ENCODE measurements at regions not wholly inside any gene's neighbourhood (a gene's known extent, or its start where the extent isn't known, plus 50 kb on each side); places are given as distances from the start of the nearest gene placed in this dataset.
"Not testable (repeated sequence)": the region's sequence is repeated elsewhere in the genome, so short reads cannot be mapped to it uniquely, and the experiment has no call there.

DNA sequence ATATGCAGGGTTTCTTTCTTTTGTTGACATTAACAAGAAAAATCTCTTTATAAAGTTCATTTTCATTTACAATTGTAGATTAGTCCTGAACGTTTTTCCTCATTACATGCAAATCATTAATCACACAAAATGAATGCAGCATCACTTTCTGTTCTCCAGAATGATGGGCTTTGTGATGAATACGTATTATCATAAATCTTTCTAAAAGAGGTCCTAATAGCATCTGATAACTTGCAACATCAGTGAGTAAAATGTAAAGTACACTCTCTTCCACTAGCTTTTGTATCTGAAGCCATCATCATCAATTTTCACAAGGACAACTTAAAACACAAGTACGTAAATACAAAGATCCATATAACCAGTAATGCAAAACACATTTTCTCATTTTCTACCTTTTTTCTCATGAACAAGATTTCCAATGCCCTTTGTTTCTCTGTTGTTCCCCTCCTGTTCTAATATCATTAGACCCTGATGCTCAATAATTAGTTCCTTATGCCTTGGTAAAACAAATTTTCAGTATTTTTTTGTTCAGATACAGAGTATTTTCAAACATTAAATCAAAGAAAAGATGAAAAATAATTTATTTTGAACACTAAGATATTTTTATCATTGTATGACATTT, 437.4 kb upstream of the MIR17HG start:
- DNase-seq, result no peak

DNA sequence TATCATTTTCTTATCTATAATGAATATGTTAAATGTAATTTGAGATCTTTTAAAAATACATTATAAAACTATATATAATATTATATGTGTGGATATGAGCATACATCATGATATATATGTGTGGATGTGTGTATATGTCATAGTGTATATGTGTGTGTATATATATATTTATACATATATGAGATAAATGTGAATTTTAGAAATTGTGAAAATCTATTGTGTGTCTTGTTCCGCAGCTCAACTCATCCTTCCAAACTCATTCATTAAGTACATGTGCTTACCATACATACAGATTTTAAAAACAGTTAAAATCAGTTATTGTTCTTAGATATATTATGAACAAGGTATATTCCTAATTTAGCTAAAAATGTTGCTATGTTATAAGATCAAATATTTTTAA, 435.2 kb upstream of the MIR17HG start:
- DNase-seq, result no peak

DNA sequence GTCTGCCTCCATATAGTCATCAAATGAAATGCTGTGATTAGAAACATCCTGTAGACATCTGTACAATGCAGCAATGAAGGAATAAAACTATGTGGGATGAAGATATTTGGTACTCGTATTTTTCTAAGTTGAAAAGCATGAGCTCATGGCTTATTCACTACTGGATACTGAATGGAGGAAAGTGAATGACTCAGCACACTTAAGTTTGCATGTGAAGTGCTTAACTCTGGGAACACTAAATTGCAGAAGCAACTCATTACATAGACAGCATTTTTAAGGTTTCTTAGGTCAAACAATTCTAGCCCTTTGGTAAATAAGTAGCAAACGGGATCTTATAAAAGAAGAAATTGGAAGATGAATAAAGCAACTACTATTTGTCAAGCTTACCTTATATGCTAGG, 429.0 kb upstream of the MIR17HG start:
- DNase-seq, result peak; percentile 69

DNA sequence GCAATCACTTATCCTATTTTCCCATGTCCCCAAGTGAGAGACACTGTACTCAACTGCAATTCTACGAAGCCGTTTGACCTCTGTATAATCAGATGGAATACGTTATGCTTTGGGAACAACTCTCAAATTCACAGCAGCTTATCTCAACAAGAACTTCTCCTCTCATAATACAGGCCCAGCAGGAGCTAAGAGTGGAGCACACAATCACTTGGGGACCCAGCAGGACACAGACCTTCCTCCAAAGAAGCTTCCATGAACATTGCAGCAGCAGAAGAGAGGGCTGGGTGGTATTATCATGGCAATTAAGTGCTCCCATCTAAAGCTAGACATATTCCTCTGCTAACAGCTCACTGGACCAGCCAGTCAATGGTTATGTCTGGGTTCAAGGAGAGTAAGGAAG, 428.3 kb upstream of the MIR17HG start:
- no peak for DNase-seq

DNA sequence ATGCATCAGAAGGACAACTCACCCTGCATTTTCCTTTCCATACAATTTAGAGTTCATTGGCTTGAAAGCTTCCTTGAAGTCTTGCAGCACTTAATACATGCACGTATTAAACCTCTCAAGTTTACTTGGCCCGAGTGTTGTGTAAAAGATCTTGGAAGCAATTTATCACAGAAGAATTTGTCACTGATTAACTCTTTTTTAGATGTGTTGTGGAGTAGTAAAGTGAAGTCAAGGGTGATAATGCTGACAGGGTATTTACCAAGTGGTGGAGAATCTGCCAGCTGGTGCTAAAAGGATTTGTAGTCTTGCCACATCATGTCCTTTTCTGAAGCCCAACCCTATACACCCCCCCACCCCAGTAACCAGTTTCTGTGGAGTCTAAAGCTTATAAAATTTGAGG, 421.0 kb upstream of the MIR17HG start:
- DNase-seq, result no peak

DNA sequence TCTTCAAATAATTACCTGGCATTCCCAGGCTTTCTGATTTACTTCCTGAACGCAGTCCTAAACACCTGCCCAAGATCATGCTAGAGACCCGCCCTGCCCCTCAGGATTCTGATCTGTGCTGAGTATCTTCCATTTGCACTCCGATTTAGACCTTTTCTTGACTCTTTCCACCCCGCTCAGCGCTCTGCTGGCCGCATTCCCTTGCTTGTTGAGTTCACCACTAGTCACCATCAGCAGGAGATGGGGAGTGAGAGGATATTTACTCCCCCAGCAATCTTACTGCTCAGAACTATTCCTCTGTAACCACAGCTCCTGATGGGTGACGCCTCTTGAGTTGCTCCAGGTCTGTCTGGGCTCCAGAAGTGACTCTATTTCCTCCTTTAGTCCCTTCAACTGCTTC, 419.4 kb upstream of the MIR17HG start:
- DNase-seq, result no peak

DNA sequence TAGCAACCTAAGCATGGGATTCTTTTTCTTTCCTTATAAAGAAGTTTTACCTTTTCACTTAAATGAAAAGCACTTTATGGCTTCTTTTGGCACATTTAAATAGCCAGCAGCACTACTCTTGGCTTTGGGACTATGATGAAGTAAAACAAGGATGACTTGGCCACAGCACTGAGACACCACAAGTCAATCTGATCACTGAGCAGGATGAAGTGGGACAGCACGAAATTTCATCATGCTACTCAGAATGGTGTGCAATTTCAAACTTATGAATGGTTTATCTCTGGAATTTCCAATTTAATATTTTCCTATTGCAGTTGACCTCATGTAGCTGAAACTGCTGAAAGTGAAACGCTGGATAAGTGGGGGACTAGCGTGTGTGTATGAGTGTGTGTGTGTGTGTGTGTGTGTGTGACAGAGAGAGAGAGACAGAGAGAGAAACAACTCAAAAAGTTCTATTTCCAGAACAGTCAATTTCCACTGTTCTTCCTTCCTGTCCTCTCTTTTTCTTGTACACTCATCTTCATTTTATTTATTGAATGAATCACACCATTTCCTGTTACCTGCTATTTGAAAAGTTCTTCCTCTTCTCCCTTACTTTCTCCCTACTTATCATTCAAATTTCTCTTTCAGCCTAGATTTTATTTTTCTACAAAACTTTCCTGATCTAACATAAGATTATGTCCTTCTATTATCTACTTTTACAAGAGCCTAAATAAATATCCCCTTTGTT, 414.2 kb upstream of the MIR17HG start:
- no peak for DNase-seq

DNA sequence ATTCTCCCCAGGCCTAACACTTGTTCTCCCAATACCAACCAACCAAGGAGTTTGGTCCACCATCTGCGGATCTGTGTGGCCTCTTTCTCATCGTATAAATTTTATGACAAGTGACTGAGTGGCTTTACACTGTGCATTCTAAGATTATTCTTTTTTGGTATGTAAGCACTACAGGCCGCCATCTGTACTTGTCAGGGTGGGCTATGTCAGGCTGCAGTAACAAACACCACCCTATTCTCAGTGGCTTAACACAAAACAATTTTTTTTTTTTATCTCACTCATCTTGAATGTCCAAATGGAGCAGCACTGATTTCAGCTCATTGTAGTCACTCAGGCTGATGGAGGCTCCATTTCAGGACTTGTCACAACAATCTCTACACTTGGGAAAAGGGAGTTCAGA, 412.7 kb upstream of the MIR17HG start:
- DNase-seq, result no peak

DNA sequence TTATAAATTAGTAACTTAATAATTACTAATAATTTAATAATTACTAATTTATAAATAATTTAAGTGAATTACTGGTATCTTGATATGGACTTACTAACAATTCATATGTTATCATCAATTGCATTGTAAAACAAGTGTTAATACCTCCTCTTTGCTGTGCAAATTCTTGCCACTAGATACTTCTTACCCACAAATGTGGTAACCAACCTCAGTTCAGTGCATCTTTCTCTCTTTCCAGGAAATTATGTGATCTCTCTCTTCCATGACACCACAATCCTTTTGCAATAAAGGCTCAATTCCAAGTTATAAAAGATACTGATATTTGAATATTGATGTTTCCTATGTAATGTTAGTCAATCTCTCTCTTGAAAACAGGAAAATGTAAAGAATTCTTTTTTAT, 408.6 kb upstream of the MIR17HG start:
- DNase-seq, result no peak

DNA sequence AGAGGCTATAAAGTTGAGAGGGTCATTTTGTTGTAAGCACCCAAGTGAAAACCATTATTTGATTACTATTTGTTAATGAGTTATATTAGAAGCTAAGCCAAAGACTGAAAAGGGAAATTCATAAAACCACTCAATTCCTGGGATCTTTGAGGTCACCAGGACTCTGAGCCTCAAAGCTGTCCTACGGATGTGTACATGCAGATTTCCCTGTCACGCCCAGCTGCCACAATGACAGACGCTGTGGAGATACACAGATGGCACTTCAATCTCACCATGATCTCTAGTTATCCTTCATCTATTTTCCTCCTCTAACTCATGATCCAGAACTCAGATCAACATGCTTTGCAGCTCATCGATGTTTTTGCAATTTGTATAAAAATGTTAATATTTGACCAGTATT, 403.5 kb upstream of the MIR17HG start:
- no peak for DNase-seq

DNA sequence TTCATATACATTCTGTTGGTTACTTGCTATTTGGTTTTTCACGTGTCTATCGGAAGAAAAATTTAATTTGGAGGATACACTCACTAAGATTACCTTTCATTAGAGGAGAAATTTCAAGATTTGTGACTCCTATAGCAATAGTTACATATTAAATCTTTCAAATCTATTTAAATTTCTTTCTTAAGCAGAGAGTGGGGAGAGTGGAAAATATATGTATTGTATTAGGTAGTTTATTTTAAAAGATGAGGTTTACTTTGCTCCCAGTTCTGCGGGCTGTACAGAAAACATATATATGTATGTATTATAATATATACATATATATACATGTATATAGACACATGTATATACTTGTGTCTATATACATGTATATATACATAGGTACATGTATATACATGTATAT, 402.3 kb upstream of the MIR17HG start:
- not testable (repeated sequence) for DNase-seq

DNA sequence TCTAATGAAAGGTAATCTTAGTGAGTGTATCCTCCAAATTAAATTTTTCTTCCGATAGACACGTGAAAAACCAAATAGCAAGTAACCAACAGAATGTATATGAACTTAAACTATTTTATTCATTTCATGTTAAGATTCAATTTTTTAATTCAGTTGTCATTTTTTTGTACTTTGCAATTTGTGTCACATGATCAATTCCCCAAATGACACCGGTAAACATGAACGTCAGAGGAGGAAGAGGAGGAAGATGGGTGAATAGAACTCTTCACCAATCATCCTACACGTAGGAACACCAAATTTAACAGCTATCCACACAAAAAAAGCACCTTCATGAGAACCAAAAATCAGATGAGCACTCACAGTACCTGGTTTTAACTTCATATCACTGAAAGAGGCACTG, 401.4 kb upstream of the MIR17HG start:
- DNase-seq, result not testable (repeated sequence)

DNA sequence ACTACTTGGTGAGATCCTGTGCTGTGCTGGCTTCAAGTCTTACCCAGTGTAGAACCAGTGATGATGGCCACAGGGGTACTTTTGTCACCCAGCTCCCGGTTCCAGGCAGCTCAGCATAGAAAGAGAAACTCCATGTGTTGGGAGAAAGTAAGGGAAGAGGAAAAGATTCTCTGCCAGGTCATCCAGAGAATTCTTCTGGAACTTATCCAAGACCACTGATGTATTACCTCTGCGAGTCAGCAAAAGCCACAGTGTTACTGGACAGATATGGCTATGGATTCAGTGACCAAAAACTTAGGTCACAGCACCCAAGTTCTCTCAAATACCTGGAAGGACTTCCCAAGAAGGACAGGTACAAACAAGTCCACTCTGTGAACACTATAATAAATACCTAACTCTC, 399.5 kb upstream of the MIR17HG start:
- no peak for DNase-seq

DNA sequence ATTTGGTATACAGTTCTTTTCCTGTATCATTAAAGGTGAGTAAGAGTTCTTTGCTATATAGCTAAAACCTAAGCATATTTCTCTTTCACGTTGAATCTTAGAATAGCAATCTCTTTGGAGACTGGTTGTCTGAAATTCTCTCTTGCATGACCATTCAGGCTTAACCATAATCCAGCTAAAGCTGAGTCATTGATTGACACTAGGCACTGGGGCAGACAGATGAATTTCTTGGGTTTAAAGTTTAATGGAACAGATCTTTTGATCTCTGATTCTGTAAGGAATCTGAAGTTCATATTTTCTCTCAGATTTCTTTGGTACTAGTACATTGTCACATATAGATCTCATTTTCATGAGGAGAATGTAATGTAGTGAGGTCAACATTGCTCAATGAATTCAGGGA, 397.3 kb upstream of the MIR17HG start:
- DNase-seq, result no peak

DNA sequence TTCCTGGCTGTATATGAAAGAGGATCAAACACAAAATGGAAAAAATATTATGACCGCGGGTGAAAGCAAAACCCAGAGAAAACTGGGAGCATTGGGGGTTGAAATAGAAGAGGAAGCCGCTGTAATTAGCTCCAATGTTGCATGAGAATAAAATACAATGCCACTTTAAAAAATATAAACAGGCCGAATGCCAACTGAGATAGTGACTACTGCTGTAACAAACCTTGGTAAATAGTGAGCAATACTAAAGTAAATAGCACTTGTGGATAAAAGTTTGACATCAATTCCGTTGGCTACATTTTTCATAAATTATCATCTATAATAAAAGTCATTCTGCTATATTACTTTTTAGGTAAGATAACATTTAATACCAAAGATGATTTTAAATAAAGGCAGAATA, 395.8 kb upstream of the MIR17HG start:
- DNase-seq, result no peak

DNA sequence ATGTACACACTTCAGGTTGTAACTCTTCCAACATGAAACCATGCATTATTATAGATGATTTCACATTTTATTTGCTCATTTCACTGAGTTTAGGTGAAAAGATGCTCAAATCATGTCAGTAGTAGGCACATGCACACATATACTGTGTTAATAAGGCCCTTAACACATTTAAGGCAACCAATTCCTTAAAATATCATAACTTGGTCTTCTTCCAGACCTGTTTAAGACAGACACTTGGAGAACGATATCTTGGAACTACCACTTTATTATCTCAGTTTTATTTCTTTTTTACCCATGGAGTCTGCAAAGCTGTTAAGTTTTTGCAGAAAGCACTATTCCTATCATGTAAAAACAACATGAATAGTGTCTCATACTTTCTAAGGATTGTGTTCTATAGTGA, 395.2 kb upstream of the MIR17HG start:
- no peak for DNase-seq

DNA sequence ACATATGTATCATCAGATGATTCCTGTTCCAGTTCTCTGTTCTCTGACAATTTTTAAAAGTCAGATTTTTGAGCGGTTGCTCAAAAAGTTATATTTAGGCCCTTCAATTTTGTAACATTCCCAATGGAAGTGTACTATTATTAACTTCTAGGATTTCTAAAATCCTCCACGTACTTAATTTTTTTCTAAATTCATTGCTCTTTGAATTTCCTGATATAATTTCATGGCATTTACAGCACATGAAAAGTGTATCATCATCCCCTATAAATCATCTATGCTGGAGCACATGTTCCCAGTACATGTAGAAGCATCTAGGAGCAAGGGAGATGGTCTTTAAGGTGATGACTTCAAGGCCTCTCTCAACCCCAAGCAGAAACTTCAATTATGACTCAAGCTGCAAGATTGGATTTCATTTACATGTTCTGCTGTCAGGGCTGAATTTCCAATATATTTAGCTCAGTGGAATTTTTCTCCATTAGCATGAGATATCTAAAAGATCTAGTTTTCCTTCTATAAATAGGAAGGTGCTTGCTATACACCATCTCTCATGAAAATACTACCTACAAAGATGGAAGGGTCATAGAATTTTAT, 392.8 kb upstream of the MIR17HG start:
- DNase-seq, result no peak

DNA sequence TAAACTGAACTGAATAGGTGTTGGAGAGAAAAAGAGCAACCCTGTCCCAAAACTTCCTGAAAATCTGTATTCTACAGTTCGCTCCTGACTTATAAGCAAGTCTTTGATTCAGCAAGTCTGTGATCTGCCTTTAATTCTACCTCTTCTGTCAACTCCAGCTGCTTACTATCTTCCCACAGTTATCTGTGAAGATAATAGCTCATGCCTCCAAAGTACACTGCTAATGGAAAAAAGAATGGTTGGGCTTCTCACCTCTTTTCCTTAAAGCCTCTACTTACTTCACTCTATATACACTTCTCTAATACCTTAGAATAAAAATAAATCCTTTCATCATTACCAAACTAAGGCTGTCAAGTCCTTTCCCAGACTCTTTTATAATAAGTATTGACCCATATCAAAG, 391.5 kb upstream of the MIR17HG start:
- DNase-seq, result no peak

DNA sequence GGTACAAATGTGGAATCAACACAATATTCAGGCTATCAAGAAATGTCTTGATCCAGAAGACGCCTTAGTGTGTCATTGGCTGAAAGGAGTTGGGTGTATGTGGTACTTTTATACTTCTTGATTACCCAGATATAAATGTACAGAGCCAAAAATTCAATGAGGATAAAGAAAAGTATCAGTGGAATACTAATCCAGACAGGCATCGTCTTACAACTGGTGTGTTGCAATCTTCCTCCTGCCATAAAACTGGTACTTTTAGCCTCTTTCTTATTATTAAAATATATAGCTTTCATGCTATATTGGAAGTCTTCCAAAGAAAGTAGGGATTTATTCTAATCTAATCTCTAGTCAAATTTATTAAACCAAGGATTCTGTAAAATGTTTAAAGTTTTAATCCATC, 388.6 kb upstream of the MIR17HG start:
- no peak for DNase-seq

DNA sequence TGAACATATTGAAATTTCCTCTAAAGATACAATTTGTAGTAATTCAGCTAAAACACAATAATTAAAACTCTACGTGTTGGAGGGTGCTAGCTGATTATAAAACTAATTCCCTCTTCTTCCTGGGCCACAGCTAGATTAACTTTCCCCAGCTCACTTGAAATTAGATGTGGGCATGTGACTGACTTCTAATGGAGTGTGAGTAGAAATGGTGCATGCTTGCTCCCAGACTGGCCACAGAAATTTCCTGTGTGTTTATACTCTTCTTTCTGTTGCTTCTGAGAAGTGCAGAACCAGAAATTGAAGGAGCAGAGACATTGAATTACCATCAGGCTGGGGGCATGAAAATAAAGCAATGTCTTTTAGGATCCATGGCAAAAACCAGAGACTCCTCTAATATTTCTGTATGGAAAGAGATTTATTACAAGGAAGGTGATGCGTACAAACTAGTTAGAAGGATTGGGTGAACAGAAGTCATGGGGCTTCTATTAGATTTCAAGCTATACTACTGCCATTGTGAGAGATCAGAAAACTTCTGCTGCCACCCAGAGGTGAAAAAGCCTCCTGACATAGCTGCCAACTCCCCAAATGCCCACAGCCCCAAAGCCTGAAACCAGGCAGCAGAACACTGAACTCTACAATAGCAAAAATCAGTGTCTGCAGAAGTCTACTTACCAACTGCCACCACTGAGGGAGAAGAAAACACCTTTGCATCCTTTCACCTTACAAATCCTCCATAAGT, 379.2 kb upstream of the MIR17HG start:
- peak; percentile 2 for DNase-seq

DNA sequence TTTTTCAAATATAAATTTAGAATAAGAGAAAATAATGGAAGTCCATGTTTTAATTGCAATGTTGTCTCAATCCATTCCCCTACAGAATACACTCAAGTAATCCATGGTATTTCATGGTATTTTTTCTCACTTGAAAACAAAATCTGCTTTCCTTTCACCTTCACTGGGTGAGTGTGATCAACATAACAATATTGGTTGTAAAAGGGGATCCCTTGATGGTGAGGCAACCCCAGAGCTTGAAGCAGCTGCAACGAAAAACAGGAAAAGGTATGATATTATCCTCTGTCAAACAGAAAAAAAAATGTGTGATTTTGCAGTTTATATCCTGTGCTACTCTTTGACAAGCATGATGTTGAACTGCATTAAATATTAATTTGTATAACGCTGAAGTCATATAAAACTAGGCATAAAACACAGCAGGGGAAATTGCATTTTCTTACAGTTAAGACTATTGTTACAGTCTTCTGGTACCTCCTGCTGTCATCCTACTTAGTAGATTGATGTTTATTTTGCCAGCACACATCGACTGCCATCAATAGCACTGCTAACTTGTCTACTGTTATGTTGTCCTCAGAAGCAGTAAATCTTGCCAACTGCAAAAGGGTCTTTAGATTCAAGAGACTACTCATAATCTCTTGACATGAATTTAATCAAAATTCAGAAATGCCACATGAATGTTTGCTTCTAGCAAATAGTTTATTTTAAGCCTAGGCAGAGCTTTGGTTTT, 373.1 kb upstream of the MIR17HG start:
- no peak for DNase-seq

DNA sequence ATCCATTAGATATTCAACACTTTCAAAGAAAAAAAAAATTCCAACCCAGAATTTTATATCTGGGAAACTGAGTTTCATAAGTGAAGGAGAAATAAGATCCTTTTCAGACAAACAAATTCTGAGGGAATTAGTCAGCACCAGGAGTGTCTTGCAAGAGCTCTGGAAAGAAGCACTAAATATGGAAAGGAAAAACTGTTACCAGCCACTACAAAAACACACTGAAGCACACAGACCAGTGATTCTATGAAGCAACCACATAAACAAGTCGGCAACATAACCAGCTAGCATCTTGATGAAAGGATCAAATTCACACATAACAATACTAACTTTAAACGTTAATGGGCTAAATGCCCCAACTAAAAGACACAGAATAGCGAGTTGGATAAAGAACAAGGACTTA, 368.4 kb upstream of the MIR17HG start:
- DNase-seq, result no peak

DNA sequence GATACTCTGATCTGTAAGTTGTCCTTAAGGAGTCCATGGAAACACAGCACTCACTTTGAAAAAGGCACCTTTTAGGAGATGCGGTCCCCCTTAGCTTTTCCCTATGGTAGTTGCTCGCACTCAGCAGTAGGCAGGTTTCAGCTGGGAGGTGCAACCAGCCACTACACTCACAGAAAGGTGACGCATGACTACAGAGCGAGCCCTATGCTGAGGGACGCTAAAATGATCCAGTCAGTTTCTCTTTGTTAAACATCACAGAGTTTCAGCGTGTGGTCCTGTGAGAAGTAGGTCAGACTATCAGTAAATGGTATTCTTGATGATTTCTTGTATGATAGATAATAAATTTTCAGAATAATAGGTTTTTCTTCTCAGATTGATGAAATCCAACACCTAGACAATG, 362.7 kb upstream of the MIR17HG start:
- no peak for DNase-seq
